ENCODE measurements at regions not wholly inside any gene's neighbourhood (a gene's known extent, or its start where the extent isn't known, plus 50 kb on each side); places are given as distances from the start of the nearest gene placed in this dataset.

DNA sequence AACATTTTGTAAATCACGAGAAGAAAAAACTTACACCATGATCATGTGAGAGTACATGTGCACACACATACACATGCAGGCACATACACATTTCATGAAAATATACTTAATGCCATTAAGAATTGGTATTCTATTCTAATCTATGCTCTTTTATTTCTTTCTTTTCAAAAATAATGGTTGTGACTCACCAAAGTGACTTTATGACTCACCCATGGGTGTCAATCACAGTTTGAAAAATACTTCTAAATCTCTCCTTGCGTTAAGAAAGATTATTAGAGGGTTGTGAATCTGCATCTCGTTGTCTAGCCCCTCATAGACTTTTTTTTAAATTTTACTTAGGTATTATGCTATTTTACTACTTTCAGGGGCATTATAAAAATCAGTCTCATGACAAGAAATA, 254.2 kb downstream of the TUSC7 start:
- Mint-ChIP-seq H3K4me1 (no peaks in the 10 kb centered on the region), H3K9me3 (peaks cover 3% of the 10 kb centered on the region), H3K27me3 (no peaks in the 10 kb centered on the region), H3K36me3 (no peaks in the 10 kb centered on the region), H3K27ac (no peak overlapping the region), H3K4me3 (no peak overlapping the region)
- DNase-seq (no peak), ATAC-seq (ENCODE audit: low read depth) (no peak)
- POLR2A ChIA-PET, result no interaction called here

DNA sequence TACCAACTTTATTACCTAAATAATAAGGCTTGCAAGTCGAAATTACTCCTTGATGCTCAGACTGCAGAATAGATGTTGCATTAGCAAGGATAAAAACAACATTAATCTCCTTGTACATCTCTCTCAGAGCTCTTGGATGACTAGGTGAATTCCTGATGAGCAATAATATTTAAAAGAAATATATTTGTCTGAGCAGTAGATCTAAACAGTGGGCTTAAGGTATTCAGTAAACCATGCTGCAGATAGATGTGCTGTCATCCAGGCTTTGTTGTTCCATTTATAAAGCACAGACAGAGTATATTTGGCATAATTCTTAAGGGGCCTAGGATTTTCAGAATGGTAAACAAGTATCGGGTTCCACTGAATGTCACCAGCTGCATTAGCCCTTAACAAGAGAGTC, 257.1 kb downstream of the TUSC7 start:
- ATAC-seq (ENCODE audit: low read depth), result no peak
- H3K27ac Mint-ChIP-seq, result no peak overlapping the region
- no peaks in the 10 kb centered on the region for H3K27me3 Mint-ChIP-seq
- no peak overlapping the region for H3K4me3 Mint-ChIP-seq
- POLR2A ChIA-PET, result no interaction called here
- no peaks in the 10 kb centered on the region for H3K4me1 Mint-ChIP-seq
- DNase-seq, result no peak
- peaks cover 3% of the 10 kb centered on the region for H3K9me3 Mint-ChIP-seq
- no peaks in the 10 kb centered on the region for H3K36me3 Mint-ChIP-seq

DNA sequence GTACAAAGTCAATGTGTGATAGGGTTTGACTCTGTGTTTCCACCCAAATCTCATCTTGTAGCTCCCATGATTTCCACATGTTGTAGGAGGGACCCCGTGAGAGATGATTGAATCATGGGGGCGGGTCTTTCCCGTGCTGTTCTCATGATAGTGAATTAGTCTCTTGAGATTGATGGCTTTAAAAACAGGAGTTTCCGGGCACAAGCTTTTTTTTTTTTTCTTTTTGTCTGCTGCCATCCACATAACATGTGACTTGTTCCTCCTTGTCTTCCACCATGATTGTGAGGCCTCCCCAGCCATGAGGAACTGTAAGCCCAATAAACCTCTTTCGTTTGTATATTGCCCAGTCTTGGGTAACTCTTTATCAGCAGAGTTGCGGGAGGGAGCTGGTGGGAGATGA, 259.6 kb downstream of the TUSC7 start:
- Mint-ChIP-seq H3K27ac (no peak overlapping the region), H3K36me3 (no peaks in the 10 kb centered on the region), H3K27me3 (no peaks in the 10 kb centered on the region), H3K4me3 (no peak overlapping the region), H3K4me1 (no peaks in the 10 kb centered on the region), H3K9me3 (peaks cover 2% of the 10 kb centered on the region)
- POLR2A ChIA-PET, result no interaction called here
- DNase-seq, result no peak
- ATAC-seq (ENCODE audit: low read depth), result no peak

DNA sequence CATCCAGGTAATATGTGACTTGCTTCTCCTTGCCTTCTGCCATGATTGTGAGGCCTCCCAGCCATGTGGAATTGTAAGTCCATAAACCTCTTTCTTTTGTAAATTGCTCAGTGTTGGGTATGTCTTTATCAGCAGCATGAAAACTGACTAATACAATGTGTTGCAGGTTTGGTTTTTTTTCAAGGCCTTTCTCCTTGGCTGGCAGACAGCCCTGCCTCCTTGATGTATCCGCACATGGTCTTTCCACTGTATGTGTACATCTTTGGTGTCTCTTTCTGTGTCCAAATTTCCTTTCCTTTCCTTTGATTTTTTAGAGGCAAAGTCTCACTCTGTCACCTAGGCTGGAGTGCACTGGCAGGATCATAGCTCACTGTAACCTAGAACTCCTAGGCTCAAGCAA, 260.1 kb downstream of the TUSC7 start:
- Mint-ChIP-seq H3K4me1 (no peaks in the 10 kb centered on the region), H3K9me3 (no peaks in the 10 kb centered on the region), H3K36me3 (no peaks in the 10 kb centered on the region), H3K4me3 (no peak overlapping the region), H3K27ac (no peak overlapping the region), H3K27me3 (no peaks in the 10 kb centered on the region)
- POLR2A ChIA-PET, result no interaction called here
- no peak for DNase-seq
- no peak for ATAC-seq (ENCODE audit: low read depth)

DNA sequence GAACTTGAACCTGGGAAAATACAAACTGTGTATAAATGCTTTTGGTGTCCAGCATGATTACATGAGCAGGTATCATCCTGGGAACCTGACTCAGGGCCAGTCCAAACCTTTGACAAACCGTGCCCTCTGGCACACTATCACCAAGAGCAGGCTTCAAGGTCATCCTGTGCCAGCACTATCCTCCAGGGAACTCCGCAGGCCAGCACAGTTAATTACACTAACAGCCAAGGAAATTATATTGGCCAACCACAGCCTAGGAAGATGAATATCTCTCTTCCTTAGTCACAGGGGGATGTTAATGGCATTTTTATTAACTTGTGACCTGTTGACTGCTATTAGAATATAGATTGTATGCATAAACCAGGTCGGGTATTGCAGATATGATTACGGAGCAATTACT, 262.0 kb downstream of the TUSC7 start:
- no peak overlapping the region for H3K27ac Mint-ChIP-seq
- no peak overlapping the region for H3K4me3 Mint-ChIP-seq
- no peaks in the 10 kb centered on the region for H3K36me3 Mint-ChIP-seq
- DNase-seq (no peak), ATAC-seq (ENCODE audit: low read depth) (no peak)
- no peaks in the 10 kb centered on the region for H3K4me1 Mint-ChIP-seq
- H3K27me3 Mint-ChIP-seq, result no peaks in the 10 kb centered on the region
- no peaks in the 10 kb centered on the region for H3K9me3 Mint-ChIP-seq
- POLR2A ChIA-PET, result no interaction called here

DNA sequence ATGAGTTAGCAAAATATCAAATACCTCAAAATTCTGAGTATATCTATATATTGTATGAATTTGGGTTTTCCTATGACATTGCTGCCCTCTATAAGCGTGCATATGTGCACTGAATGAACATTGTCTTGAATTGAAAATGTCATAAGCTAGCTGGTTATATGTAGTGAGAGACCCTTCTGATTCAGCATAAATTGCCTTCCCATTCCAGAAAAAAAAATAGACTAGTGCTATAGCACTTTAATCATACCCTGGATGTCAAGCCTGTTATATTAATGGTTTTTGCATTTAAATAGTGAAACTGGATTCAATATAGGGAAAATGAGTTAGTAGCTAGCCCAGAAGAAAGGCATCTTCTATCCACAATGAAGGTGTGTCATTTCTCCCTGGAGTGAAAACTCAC, 265.1 kb downstream of the TUSC7 start:
- Mint-ChIP-seq H3K36me3 (no peaks in the 10 kb centered on the region), H3K27me3 (no peaks in the 10 kb centered on the region), H3K27ac (no peak overlapping the region), H3K9me3 (peaks cover 1% of the 10 kb centered on the region), H3K4me3 (no peak overlapping the region), H3K4me1 (no peaks in the 10 kb centered on the region)
- ATAC-seq (ENCODE audit: low read depth) (no peak), DNase-seq (no peak)
- POLR2A ChIA-PET, result no interaction called here

DNA sequence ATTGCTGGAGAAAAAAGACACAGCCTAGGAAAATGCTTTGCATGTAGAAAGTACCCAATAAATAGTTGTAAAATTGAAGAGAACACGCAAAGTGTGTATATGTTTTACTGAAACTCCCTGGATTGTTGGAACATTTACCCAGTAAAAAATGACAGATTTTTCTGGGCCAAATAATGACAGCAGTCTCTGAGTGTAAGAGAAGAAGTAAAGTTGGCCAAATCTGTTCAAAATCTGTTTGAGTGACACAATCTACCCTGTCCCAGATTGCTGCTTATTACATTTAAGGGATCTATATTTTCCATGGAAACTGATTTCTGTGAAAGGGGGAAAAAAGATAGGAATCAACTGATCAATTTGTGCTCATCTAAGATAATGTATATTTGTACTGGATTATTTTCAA, 267.9 kb downstream of the TUSC7 start:
- H3K4me1 Mint-ChIP-seq, result no peaks in the 10 kb centered on the region
- no peaks in the 10 kb centered on the region for H3K27me3 Mint-ChIP-seq
- POLR2A ChIA-PET, result no interaction called here
- no peak overlapping the region for H3K27ac Mint-ChIP-seq
- ATAC-seq (ENCODE audit: low read depth) (no peak), DNase-seq (no peak)
- H3K9me3 Mint-ChIP-seq, result peaks cover 1% of the 10 kb centered on the region
- H3K36me3 Mint-ChIP-seq, result no peaks in the 10 kb centered on the region
- no peak overlapping the region for H3K4me3 Mint-ChIP-seq

DNA sequence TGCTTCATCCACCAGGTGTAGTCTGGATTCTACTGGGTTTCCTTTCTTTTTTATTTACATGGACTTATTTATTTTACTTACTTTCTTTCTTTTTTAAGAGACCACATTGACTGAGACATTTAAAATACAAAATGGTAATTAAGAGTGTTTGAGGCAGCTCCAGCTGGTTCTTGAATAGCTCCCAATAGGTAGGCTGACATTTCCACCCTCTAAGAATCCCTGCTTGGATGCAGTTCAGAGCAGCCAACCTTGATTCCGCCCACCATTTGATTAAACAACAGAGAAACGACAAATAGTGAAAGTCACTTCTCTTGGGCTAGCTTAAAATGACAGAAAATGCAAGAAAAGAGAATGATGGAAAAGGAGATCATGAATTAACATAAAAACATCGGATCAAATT, 270.5 kb downstream of the TUSC7 start:
- H3K36me3 Mint-ChIP-seq, result no peaks in the 10 kb centered on the region
- ATAC-seq (ENCODE audit: low read depth) (no peak), DNase-seq (no peak)
- no peaks in the 10 kb centered on the region for H3K27me3 Mint-ChIP-seq
- no peaks in the 10 kb centered on the region for H3K4me1 Mint-ChIP-seq
- no peak overlapping the region for H3K27ac Mint-ChIP-seq
- H3K9me3 Mint-ChIP-seq, result peaks cover 4% of the 10 kb centered on the region
- POLR2A ChIA-PET, result no interaction called here
- no peak overlapping the region for H3K4me3 Mint-ChIP-seq

DNA sequence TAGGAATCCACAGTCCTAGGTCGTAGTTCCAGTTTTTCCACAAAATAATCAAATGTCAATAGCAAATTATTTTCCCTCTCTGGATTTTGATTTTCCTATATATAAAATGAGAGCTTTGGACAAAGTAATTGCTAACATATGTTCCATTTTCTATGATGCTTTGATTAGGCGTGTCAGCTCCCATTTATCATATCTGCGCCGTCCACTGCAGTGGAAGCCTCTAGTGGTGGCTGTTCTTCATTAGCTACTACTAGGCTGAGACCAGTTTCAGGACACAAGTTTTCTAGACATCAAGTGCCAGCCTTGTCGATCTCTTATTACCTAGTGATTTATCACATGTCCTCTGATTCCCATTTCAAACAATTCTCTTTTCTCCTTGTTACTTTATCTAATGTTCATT, 271.5 kb downstream of the TUSC7 start:
- no peak overlapping the region for H3K4me3 Mint-ChIP-seq
- no peak for DNase-seq
- H3K36me3 Mint-ChIP-seq, result no peaks in the 10 kb centered on the region
- peaks cover 6% of the 10 kb centered on the region for H3K9me3 Mint-ChIP-seq
- no peaks in the 10 kb centered on the region for H3K27me3 Mint-ChIP-seq
- POLR2A ChIA-PET, result no interaction called here
- H3K4me1 Mint-ChIP-seq, result no peaks in the 10 kb centered on the region
- ATAC-seq (ENCODE audit: low read depth), result no peak
- no peak overlapping the region for H3K27ac Mint-ChIP-seq

DNA sequence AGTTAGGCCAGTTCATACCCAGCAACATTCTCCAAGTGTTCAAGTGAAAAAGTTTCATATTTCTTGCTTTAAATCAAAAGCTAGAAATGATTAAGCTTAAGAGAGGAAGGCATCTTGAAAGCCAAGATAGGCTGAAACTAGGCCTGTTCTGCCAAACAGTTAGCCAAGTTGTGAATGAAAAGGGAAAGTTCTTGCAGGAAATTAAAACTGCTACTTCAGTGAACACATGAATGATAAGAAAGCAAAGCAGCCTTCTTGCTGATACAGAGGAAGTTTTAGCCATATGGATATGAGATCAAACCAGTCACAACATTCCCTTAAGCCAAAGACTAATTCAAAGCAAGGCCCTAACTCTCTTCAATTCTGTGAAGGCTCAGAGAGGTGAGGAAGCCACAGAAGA, 274.7 kb downstream of the TUSC7 start:
- POLR2A ChIA-PET, result no interaction called here
- H3K27ac Mint-ChIP-seq, result no peak overlapping the region
- H3K4me3 Mint-ChIP-seq, result no peak overlapping the region
- H3K4me1 Mint-ChIP-seq, result no peaks in the 10 kb centered on the region
- H3K27me3 Mint-ChIP-seq, result no peaks in the 10 kb centered on the region
- ATAC-seq (ENCODE audit: low read depth) (no peak), DNase-seq (no peak)
- peaks cover 8% of the 10 kb centered on the region for H3K9me3 Mint-ChIP-seq
- H3K36me3 Mint-ChIP-seq, result no peaks in the 10 kb centered on the region

DNA sequence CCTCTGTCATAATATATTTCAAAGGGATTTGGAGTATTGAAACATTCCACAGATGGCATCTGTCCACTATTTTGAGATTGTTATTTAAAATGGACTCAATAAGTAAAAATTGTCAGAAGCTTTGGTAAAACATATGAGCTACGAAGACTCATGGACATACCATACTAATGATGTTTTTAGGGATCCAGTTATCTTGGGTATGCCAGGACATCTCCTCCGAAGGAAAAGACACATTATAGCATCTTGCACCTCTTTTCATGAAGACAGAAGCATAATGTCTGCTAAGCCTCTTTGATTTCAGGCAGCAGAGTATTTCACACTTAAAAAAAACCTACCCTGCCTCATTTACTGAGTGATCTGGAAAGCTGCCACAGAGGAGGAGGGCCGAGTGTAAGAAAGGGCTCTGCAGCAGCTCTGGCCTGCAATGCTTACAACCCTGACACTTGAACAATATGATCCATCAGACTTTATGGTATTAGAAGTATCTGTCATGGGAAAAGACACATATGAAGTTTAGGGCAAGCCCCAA, 284.8 kb downstream of the TUSC7 start:
- POLR2A ChIA-PET, result no interaction called here
- Mint-ChIP-seq H3K9me3 (no peaks in the 10 kb centered on the region), H3K27me3 (no peaks in the 10 kb centered on the region), H3K27ac (no peak overlapping the region), H3K4me3 (no peak overlapping the region), H3K36me3 (no peaks in the 10 kb centered on the region), H3K4me1 (no peaks in the 10 kb centered on the region)
- ATAC-seq (ENCODE audit: low read depth) (no peak), DNase-seq (no peak)

DNA sequence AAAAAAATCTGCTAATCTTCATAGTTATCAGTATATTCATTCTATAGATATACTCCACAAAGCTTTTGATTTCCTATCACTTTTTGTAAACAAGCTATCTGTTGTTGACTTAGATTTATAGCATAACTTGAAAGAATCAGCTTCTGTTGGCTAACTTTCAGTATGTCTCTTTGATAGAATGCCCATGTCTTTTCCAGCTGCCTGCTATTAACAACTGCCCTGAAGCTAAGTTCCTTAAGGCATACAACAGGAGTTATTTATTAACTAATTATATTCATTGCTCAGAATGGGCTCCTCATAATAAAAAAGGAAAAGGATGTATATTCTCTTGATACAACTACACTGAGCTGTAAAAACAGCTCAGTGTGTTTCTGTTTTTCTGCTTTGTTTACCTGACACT, 293.9 kb downstream of the TUSC7 start:
- POLR2A ChIA-PET, result no interaction called here
- H3K4me1 Mint-ChIP-seq, result no peaks in the 10 kb centered on the region
- H3K36me3 Mint-ChIP-seq, result no peaks in the 10 kb centered on the region
- H3K27me3 Mint-ChIP-seq, result no peaks in the 10 kb centered on the region
- ATAC-seq (ENCODE audit: low read depth), result no peak
- DNase-seq, result no peak
- H3K9me3 Mint-ChIP-seq, result no peaks in the 10 kb centered on the region
- H3K4me3 Mint-ChIP-seq, result no peak overlapping the region
- no peak overlapping the region for H3K27ac Mint-ChIP-seq

DNA sequence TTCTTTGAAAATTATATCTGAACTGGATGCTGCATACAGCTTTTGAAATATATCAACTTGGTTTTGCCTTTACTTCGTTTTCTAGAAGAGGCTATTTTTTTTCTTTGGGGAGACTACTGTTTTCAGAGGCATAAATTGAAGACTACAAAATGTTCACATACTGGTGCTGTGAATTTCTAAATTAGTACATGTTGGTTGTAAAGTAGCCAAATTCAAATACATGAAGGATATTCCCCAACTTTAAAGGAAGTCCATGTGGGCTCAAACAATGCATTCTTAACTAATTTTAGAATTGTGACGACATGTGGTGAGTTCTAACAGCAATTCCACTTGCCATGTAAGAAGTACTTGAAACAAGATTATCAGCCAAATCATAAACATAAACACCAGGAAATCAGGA, 295.7 kb downstream of the TUSC7 start:
- DNase-seq, result no peak
- Mint-ChIP-seq H3K4me3 (no peak overlapping the region), H3K9me3 (no peaks in the 10 kb centered on the region), H3K27ac (no peak overlapping the region), H3K4me1 (no peaks in the 10 kb centered on the region), H3K27me3 (no peaks in the 10 kb centered on the region), H3K36me3 (no peaks in the 10 kb centered on the region)
- no peak for ATAC-seq (ENCODE audit: low read depth)
- POLR2A ChIA-PET, result no interaction called here

DNA sequence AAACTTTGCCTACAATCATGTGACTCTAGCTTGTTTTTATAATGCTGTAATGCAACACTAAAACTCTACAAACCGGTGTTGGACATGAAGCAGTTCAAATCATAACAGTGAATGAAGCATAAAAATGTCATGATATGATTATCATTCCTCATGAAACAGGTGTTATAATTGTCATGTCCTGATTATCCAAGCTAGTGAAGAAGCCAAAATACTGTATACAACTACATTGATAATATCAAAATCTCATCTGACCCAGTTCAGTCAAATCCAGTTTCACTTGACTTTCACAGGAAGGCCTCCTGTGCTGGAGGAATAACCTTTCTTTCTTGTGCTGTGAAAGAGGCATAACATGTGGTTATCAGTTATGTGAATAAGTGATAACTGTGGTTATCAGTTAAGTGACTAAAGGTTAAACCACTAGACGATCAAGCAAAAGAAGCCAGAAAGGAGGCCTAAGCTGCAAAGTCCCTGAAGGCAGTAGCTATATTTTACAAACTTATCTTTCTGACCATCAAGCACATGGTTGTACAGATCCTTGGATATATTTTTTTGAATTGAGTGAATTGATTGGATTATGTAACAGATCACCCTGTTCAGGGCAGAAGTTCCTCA, 296.4 kb downstream of the TUSC7 start:
- no peak for ATAC-seq (ENCODE audit: low read depth)
- H3K4me1 Mint-ChIP-seq, result no peaks in the 10 kb centered on the region
- POLR2A ChIA-PET, result no interaction called here
- no peaks in the 10 kb centered on the region for H3K27me3 Mint-ChIP-seq
- no peak overlapping the region for H3K4me3 Mint-ChIP-seq
- H3K9me3 Mint-ChIP-seq, result no peaks in the 10 kb centered on the region
- DNase-seq, result no peak
- H3K27ac Mint-ChIP-seq, result no peak overlapping the region
- H3K36me3 Mint-ChIP-seq, result no peaks in the 10 kb centered on the region

DNA sequence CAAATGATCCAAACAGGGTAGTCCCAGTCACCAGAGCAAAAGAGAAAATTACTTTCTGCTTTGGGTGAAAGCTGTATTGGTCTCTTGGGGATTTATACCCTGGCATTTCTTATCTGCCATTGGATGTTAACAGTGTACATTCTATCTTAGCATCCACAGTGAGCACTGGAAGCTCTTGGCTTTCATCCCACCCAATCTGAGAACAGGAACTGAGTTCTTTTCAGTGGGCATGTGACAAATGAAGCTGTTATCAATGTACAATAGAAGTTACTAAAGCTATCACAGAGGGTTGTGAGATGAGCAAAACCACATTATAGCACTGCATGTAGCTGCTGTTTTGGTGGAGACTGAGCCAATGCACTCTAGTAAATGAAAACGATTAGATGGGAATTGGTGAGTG, 300.7 kb downstream of the TUSC7 start:
- no peaks in the 10 kb centered on the region for H3K36me3 Mint-ChIP-seq
- no peaks in the 10 kb centered on the region for H3K27me3 Mint-ChIP-seq
- no peak overlapping the region for H3K4me3 Mint-ChIP-seq
- H3K27ac Mint-ChIP-seq, result no peak overlapping the region
- POLR2A ChIA-PET, result no interaction called here
- DNase-seq (no peak), ATAC-seq (ENCODE audit: low read depth) (no peak)
- H3K4me1 Mint-ChIP-seq, result no peaks in the 10 kb centered on the region
- no peaks in the 10 kb centered on the region for H3K9me3 Mint-ChIP-seq
